SK-N-DZ (cell line): ENCODE measurements at regions not wholly inside any gene's neighbourhood (a gene's known extent, or its start where the extent isn't known, plus 50 kb on each side); places are given as distances from the start of the nearest gene placed in this dataset.

Source experiments
- DNase-seq: peaks from one replicate; pipeline ENCODE4 v3.0.0-alpha.2; 2015; ENCODE audit warnings: low spot score

DNA sequence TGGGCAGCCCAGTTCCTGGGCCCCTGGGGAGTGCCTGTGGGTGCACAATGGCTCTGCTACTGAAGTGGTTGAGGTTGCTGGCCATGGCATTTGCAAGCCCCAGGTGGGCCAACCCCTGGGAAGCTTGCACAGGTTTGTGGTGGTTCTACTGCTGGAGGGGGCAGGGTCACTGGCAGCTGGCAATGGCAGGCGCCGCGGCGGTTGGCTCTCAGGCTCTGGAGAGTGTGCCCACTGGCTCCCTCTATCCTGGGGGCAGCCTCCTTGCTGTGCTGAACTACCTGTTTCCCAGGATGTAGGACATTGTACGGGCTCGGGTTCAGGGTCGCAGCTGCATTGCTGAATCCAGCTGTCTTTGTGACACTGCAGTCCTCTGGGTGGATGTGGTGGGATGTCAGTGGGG, 180.2 kb upstream of the HES1 start:
- no peak for DNase-seq

DNA sequence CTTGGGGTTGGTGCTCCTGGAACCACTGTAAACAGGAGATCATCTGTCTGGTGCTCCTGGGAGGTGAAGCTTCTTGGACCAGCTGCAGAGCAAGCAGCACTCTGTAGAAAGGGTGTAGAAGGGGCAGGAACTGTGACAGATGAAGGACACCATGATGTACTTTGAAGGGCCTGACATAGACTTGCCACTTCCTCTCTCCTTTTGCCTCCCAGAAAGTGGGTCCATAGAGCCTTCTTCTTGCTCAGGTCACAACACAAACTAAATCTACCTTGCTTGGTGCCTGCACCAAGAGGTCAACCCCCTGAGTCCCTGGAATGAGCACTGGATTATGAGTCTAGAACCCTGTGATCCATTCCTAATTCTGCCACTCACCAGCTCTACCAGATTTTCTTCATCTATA, 176.1 kb upstream of the HES1 start:
- DNase-seq, result no peak

DNA sequence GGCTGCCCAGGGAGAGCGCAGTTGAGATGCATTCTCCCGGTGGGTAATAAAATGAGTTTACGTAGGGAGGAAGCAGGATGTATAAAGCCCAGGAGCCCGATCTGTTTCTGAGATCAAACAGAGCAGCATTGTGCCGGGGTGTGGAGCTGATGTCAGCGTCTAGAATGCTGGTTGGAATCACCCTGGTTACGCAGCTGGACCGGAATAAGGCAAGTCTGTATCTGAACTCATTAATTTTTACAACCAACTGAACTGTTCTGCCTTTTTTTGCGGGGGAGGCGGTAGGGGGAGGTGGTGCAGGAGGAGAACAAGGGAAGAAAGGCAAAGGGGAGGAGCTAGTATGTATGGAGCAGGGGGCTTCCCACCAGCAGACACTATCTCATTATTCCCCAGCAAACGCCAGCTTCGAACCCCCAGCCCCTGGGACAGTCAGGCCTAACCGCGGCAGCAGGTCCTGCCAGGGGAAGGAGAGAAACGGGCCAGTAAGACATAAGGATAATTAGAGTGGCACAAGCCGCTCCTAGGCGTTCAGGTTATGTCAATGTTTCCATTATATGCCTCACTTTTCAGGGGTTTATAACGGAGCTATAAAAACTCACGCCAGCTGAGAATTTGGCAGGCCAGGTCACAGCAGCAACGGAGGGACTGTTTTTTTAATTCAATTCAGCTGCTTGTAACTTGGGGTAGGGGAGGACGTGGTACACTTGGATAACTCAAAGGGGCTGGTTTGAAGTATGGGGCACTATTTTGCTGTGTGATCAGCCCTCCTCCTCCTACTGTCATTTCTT, 175.3 kb upstream of the HES1 start:
- no peak for DNase-seq

DNA sequence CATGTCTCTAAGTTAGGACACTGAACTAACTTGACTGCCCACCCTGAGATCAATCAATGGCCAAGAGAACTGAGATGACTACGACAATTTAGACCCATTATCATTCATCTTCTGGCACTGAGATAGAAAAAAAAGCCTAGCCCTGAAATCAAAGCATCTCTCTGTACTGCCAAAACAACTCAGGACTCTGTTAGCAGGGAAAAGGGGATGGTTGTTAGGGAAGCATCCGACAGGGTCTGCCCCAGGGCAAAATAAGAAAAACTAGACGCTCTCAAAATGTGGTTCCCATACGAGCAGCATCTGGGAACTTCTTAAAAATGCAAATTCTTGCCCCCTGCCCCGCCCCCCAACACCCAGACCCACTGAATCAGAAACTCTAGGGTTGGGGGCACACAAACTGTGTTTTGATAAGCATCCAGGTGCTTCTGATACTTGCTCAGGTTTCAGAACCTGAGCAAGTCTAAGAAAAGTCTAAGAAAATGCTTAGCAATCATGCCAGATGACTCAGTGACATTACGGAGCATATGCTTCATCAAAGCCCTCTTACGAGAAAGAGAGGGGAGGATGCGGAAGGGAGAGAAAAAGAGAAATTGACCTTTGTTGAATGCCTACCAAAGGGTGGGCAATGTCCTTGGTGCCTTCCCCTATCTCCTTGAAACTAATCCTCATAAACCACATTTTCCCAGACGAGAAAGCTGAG, 172.8 kb upstream of the HES1 start:
- no peak for DNase-seq

DNA sequence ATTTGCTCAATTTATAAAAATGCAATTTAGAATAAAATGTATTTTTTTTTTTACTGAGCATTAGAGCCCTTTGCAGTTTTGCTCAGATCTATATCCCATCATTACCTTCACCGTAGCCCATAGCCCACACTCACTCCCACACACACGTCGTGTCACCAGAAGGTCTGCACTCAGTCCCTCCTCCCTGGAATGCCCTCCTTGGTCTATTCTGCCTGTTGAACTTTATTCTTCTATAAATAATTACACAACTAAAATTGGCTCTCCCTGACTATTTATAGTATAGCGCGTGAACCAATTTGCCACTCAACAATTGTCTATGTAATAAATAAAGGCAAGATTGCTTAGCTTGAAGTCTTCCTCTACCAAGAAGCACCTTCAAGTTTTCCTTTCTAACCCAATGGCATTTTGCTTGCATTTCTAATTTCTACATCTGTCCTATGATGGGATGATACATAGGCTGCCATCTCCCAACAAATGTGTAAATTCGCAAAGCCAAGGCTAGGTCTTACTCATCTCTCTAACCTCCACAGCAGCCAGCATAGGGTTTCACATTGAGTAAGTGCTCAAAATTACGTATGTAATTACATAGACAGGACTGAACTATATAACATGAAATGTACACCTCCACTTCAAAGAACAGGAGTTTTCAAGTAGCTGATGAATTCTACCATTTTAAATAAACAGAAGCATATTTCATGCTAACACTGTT, 172.0 kb upstream of the HES1 start:
- no peak for DNase-seq

DNA sequence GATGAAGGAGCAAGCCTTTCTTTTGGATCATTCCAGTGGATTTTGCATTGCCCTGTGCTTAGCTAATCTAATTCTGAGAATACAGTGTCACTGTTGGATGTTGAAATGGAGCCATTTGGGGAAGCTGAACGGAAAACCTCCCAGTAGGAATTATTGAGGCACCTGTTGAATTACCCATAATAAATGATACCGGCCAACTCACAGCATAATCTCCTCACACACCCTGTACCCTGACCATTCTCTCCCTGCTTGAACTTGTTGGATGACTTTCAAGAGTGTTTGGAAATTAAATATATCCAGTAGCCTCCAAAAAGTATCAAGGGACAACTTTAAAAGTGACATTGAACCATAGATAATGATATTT, 171.4 kb upstream of the HES1 start:
- DNase-seq, result no peak

DNA sequence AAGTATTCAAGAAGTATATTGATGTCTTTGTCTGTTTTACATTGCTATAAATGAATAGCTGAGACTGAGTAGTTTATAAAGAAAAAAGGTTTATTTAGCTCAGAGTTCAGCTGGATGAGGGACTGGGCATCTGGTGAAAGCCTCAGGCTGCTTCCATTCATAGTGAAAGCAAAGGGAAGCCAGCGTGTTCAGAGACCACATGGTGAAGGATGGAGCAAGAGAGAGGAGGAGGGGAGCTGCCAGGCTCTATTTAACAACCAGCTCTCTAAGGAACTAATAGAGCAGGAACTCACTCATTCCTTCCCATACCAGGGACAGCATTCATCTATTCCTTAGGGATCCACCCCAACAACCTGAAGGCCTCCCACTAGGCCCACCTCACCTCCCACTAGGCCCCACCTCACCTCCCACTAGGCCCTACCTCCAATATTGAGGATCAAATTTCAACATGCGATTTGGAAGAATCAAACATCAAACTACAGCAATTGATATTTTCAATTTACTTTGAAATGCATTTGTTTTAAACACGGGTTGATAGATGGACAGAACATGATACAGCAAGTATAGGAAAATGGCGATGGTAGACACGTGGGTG, 167.5 kb upstream of the HES1 start:
- DNase-seq, result no peak

DNA sequence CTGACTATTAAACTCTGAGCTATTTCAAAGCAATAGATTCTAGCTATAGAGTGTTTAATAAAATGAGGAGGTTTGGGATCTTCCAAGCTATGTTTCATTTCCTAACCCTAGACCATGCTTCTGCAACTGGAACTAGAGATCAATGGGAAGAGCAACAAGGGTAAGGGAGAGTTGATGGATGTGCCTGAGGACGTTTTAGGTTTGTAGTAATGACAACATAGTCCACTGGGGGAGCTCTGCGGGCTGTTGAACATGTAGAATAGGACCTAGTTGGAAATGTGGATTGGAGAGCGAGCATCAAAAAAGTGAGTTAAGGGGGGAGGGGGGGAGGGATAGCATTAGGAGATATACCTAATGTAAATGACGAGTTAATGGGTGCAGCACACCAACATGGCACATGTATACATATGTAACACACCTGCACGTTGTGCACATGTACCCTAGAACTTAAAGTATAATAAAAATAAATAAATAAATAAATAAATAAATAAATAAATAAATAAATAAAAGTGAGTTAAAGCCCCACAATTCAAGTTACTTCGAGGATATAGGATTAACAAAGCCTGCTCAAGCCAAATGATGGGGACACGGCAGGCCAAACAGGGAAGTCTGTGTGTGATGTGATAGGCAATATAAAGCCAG, 165.7 kb upstream of the HES1 start:
- peak; percentile 57 for DNase-seq

DNA sequence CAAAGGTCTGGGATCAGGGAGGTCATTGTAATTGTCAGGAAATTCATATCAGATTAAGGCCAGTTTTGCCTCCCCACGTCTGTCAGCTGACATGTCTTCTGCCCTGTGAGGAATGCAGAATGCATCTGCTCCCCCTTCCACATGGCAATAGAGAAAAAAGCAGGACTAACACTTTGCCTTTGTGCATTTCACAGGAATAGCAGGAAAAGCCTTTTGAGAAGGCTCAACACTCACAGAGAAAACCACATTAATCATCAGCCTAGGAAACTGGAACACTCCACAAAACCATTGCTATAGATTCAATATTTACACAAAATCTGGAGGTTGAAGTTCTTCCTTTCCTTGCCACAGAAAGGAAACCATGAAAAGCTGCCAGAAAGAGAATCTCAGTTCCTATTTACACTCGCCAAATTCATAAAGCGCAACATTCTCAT, 165.2 kb upstream of the HES1 start:
- DNase-seq, result no peak

DNA sequence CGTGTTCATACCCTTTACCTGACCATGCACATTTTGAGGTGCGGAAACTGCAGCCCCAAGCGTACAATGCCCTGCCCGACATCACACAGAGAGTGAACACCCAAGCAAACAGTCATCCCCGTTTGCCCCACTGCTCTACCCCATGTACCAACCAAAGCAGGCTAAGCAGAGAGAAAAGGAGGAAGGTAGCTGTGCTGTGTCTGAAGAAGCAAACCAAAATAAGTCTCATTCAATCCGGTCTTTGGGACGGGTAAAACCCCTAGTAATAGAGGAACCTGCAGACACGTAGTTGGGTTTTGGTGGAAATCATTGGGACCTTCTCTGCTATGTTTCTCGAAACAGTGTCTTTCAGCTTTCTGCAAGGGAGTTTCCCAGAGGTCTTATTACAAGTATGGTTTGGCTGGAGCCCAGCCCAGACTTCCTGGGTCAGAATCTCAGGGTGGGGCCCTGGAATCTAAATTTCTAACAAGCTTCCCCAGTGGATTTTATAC, 164.6 kb upstream of the HES1 start:
- DNase-seq, result no peak

DNA sequence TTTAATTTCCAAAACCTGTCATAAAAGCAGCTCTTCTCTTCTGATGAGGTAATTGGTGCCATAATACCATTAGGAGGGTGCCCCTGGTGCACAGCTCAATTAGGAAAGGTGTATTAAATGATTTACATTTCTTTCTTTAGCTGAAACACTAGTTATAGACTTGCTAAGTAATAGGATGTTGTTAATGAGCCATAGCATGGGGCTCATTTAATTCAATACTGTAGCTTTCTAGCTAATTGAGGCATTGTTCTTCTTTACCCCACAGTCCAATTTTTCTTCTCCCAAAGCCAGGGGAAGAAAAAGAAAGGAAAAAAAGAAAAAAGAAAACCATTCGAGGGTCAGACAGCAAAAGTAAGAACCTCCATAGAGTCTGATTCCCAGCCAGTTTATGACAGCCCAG, 164.0 kb upstream of the HES1 start:
- no peak for DNase-seq

DNA sequence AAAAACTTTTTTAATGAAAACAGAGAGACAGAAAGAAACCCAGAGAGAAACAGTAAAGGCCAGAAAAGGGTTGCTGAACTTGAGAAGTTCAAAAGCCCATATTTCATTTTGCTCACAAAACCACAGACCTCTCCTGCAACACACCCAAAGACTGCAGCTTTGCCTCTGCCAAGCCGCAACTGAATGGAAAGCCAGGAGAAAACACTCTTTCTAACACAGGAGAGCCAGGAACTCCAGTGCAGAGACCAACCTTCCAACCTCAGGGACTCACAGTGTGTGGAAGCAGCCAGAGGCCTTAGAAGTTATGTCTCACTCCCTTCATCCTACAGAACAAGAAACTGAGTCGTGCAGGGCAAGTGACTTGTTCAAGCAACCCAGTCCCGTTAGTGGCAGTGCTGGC, 163.1 kb upstream of the HES1 start:
- DNase-seq, result no peak

DNA sequence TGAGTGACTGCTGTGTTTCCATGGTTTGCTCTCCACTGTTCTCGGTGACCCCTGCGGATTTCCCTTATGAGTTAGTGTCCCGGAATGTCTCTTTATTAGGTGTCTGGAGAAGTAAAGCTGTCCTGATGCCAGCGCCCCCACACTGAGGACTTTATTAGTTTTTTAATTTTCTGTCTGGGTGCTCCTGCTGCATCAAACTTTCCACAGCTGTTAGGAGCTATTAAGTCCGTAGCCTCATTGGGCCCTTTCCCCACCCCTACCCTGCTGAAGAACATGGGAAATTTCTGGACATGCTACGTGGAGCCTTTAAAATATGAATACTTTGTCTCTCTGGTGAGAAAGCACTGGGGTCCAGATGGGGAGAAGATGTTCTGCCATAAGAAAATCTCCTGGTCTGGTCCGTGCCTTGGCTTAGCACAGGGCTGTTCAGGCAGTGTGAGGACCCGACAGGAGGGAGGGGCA, 161.7 kb upstream of the HES1 start:
- DNase-seq, result no peak

DNA sequence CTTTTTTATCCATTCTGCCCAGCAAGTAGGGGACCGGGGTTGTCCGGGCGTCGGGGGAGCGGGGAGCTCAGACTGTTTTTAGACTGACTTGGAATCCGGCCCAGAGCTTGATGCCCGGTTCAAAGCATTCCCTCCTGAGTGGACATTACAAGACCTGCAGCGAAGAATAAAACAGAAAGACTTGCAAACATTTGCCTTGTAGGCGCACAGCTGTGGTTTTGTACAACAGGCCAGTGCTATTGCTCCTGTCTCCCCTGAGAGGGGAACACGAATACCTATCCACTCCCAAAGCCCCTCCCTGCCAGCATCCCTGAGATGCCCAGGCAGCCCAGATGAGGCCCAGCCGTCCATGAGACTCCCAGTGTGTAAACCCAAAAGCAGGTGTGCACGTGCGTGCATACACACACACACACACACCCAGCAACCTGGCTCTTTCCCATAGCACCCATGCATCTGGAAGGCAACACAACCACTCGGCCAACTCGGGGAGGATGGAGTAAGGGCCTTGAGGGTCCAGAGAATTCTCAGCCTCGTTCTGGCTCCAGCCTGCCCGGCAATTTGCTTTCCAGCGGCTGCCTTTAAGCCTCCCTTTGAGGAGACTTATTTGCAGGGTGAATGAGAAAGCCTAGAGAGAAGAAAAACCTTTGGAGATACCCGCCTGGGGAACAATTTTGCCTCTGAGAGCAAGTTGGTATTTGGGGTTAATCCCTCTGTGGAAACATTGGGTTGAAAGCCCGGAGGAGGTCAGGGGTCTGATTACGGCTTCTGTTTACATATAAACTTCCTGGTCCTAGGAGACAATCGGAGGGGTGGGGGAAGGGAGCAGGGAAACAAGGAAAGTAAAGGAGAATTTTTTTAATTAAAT, 161.0 kb upstream of the HES1 start:
- no peak for DNase-seq

DNA sequence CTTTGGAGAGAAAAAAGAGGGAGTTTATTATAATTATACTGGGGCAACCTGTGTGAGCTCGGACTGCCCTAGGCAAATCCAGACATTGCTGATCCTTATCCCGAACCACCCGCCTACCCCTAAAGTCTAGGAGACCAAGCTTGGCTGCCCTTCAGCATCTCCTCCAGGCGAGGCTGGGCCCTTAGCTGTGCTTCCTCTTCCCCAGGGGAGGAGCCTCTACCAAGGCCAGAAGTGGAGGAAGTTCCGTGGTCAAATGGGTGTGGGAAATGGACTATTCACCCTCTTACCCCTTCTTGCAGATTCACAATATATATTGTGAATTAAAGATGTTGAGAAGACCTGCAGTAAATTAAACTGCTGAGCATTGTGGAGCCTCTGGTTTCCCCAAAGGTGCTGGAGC, 158.3 kb upstream of the HES1 start:
- no peak for DNase-seq

DNA sequence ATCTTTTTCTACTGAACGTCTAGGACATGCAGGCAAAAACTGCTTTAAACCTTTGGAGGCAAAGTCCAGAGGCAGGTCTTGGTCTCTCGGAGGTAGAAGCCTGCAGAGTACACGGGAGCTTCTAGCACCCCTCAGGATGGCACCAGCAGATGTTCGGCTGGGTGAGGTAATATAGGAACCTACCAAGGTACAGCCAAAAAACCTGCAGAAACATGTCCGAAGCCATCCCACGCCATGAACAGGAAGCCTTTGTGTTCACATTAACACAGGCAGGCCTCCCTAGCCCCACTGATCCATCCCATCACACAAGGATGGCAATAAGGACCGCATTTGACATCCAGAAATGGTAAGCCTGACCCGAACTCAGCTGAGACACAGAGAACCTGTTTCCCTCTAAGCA, 157.9 kb upstream of the HES1 start:
- no peak for DNase-seq

DNA sequence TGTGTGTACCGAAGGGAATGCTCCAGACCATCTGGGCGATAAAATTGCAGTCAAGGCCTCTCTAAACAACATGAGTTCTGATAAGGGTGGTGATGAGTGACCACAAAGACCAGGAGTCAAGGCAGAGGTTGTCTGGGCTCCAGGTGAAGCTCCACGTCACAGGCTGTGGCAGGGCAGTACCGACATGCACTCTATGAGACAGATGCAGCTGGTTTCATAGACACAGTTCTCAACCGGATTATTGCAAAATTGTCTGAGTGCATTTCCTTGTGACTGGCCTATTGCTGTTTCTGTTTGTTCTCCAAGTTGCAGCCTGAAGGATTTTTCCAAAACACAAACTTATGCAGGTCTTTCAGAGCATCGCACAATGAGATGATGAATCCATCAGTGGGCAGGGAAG, 157.5 kb upstream of the HES1 start:
- DNase-seq, result no peak

DNA sequence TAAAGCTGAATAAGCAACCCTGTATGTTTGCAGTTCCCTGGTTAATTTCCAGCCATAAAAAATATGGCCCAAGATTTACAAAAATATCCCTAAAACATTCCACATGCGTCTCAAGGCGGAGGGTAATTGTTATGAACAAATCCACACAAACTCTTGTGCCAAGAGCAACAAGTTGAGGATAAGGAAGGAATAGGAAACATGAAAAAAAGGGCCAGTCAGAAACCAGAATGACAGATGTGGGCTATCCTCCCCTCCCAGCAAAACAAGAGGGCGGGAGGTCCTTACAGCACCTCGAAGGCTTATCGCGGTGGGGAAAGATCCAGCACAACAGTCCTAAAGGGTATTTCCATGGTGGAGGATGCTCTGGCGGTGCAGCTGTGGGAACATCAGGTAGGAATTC, 155.6 kb upstream of the HES1 start:
- no peak for DNase-seq

DNA sequence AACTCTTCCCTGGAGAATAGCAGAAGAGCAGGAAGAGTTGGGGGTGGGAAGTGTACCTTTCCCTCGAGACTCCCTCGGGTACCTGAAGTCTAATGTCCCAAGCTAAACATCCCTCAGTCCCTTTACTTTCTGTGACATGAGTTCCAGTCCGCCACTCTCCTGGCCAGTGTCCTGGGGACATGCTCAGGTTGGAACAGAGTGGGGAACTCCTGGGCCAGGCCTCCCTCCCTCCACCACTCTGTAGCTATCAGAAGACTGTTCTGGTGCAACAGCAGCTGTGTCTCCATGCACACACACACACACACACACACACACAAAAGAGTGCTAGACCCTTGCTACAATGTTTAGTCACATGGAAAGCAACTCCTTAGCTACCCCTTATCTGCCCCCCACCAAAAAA, 155.0 kb upstream of the HES1 start:
- DNase-seq, result no peak

DNA sequence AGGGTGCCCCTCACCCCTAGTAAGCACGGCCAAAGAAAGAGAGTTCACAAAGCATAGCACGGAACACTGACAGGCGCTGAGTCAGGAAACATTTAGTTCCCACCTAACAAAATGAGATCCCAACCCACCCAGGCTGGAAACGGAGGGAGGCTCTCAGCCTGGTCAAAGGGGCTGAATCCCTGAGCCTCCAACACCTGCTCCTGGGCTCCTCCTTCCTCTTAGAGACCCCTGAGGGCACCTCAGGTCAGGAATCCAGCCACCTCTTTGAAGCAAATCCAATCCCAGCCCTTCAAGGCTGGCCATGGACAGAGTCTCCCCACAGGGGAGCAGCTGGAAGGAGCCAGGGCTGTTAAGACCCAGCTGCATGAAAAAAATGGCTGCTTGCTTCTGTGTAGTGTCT, 154.4 kb upstream of the HES1 start:
- no peak for DNase-seq

DNA sequence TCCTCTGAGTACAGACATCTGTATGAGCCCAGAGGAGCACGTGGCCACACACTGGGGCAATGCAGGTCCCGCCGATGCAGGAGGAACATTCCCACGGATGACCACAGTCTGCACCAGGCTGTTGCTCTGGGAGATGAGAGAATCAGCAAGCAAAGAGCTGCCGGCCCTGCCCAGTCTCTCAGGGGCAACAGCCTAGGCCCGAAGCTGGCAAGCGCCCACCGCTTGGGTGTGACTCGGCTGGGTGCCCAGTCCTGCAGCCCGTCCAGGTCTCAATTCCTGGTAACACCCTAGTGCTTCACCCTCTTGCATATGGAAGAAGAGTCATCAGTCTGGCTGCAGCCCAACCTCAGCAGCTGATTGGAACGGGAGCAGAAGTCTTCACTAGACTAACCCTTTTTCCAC, 153.7 kb upstream of the HES1 start:
- DNase-seq, result no peak
